ENCODE measurements at regions not wholly inside any gene's neighbourhood (a gene's known extent, or its start where the extent isn't known, plus 50 kb on each side); places are given as distances from the start of the nearest gene placed in this dataset.

DNA sequence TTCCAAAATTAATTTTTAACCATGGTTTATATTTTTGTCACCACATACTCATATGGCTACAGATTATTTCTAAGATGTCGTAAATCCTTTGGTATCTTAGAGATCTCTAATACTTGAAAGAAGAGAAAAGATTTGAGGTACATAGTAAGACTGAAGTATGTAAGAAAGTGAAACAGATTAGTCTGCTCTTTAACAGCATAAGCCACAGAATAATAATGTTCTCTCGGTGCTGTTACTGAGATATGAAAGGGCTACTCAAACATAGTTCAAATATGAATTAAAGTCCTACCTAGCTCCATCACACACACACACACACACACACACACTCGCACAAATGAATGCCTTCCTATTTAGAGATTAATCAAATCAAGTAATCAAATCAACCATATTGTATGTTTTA lies 274.1 kb upstream of the PCDH18 start:
- POLR2A ChIA-PET, result no interaction called here
- no peak overlapping the region for H3K9ac ChIP-seq (ENCODE audit: control insufficient read depth, insufficient read depth, low read length)
- CTCF ChIA-PET, result interaction anchor here (1.9 kb wide), 1 partner anchor 13 kb away, joined by 9 read pairs; no protein-coding TSS in a partner anchor
- H2AFZ ChIP-seq (ENCODE audit: control insufficient read depth, low read depth, low read length), result no peak overlapping the region
- no peak for ATAC-seq
- H3K4me3 ChIP-seq, result no peak overlapping the region
- no peak for DNase-seq (ENCODE audit: low read depth, low spot score)
- intact Hi-C loops (cut with micrococcal nuclease; ENCODE audit: unreplicated experiment) (no loop called here), in situ Hi-C loops (cut with MboI) (no loop called here)
- no peaks in the 10 kb centered on the region for H4K20me1 ChIP-seq (ENCODE audit: control insufficient read depth, insufficient read depth)
- H3K79me2 ChIP-seq (ENCODE audit: control insufficient read depth, insufficient read depth, low read length), result no peaks in the 10 kb centered on the region
- H3K4me1 ChIP-seq (ENCODE audit: control insufficient read depth, insufficient read depth, low read length), result no peaks in the 10 kb centered on the region
- H3K27me3 ChIP-seq (replicated peaks in 1 of 2; ENCODE audit: control insufficient read depth in 2 of 2, insufficient read depth in 2 of 2, low read length in 1 of 2), result no peaks in the 10 kb centered on the region
- H3K36me3 ChIP-seq (ENCODE audit: control insufficient read depth in 2 of 2, insufficient read depth in 2 of 2, low read length in 1 of 2), result no peaks in the 10 kb centered on the region
- BruUV-seq (replicated peaks), result no TSS peak
- SMC1A ChIA-PET (ENCODE audit: uncharacterized antibody, unreplicated experiment), result interaction anchor here (1.4 kb wide), 1 partner anchor 10 kb away, joined by 4 read pairs; no protein-coding TSS in a partner anchor
- no peak for FAIRE-seq
- H3K4me2 ChIP-seq (ENCODE audit: control insufficient read depth, insufficient read depth), result no peak overlapping the region
- WGBS (ENCODE audit: insufficient coverage, insufficient replicate concordance, low lambda C conversion rate, missing lambda C conversion rate), result 25% methylated on average over 3 of the region's 3 CpGs
- TF ChIP-seq NFXL1 (IDR thresholded peaks at IDR 0.05; ENCODE audit: borderline replicate concordance) (no peak), SIX5 (IDR thresholded peaks at IDR 0.05; ENCODE audit: low read depth, low read length, severe bottlenecking) (no peak), BMI1 (IDR thresholded peaks at IDR 0.05; ENCODE audit: borderline replicate concordance) (no peak), SMAD1 (IDR thresholded peaks at IDR 0.05; ENCODE audit: low read depth, partially characterized antibody) (no peak), SRF (IDR thresholded peaks at IDR 0.05; ENCODE audit: low read depth in 2 of 2, low read length in 2 of 2) (no peak), NRF1 (conservative IDR thresholded peaks at IDR 0.05; ENCODE audit: low read depth, low read length) (no peak), SUZ12 (IDR thresholded peaks at IDR 0.05; ENCODE audit: unreplicated experiment) (no peak)
- H3K27ac ChIP-seq (ENCODE audit: control insufficient read depth, insufficient read depth), result no peak overlapping the region
- H3K9me3 ChIP-seq (replicated peaks; ENCODE audit: control insufficient read depth, insufficient read depth, low read length), result no peaks in the 10 kb centered on the region
- RAD21 ChIA-PET (ENCODE audit: unreplicated experiment), result no interaction called here

DNA sequence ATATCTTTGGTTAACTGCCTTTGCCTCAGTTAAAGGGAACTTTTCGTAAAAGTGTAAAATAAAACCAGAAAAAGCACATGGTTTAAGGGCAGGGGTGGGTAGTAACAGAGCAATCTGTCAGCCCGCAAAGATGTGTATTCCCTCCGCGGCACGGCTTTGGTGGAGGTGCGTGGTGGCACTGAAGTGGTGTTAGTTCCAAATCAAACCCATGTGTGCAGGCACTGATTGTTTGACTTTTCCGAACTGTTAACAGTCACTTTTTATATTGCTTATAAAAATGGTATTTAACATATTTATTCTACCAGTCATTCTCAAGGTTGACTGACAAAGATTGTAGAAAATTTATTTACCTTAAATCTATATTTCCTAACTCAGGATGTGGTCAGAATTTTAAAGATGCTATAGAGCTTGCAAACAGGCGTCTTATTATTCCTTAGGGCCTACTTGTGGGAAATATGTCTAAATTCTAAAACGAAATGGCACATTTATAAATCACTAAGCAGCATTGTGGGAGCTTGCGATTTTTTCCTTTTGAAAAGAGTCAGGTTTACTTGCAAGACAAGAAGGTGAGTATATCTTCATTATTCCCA lies 272.7 kb upstream of the PCDH18 start:
- DNase-seq (ENCODE audit: low read depth, low spot score) (no peak), ATAC-seq (no peak), FAIRE-seq (no peak)
- ChIA-PET SMC1A (ENCODE audit: uncharacterized antibody, unreplicated experiment) (interaction anchor here (0.7 to 0.9 kb wide), 2 partner anchors 15 to 20 kb away, joined by 3 to 5 read pairs; no protein-coding TSS in a partner anchor), RAD21 (ENCODE audit: unreplicated experiment) (no interaction called here), POLR2A (no interaction called here), CTCF (interaction anchor here (1.9 kb wide), 1 partner anchor 15 kb away, joined by 9 read pairs; no protein-coding TSS in a partner anchor)
- WGBS (ENCODE audit: insufficient coverage, insufficient replicate concordance, low lambda C conversion rate, missing lambda C conversion rate), result 51% methylated on average over 10 of the region's 10 CpGs
- intact Hi-C loops (cut with micrococcal nuclease; ENCODE audit: unreplicated experiment) (no loop called here), in situ Hi-C loops (cut with MboI) (no loop called here)
- H3K27ac ChIP-seq (ENCODE audit: control insufficient read depth, insufficient read depth), result no peak overlapping the region
- no peaks in the 10 kb centered on the region for H3K9me3 ChIP-seq (replicated peaks; ENCODE audit: control insufficient read depth, insufficient read depth, low read length)
- no peak overlapping the region for H3K9ac ChIP-seq (ENCODE audit: control insufficient read depth, insufficient read depth, low read length)
- BruUV-seq (replicated peaks), result no TSS peak
- no peak overlapping the region for H3K4me3 ChIP-seq
- no peaks in the 10 kb centered on the region for H3K27me3 ChIP-seq (replicated peaks in 1 of 2; ENCODE audit: control insufficient read depth in 2 of 2, insufficient read depth in 2 of 2, low read length in 1 of 2)
- TF ChIP-seq DPF2 (IDR thresholded peaks at IDR 0.05) (no peak), ATF7 (IDR thresholded peaks at IDR 0.05; ENCODE audit: low read depth) (no peak), ZSCAN29 (IDR thresholded peaks at IDR 0.05) (no peak), IRF4 (IDR thresholded peaks at IDR 0.05; ENCODE audit: low read depth, low read length) (no peak)
- TF ChIP-seq, protein P1, sequence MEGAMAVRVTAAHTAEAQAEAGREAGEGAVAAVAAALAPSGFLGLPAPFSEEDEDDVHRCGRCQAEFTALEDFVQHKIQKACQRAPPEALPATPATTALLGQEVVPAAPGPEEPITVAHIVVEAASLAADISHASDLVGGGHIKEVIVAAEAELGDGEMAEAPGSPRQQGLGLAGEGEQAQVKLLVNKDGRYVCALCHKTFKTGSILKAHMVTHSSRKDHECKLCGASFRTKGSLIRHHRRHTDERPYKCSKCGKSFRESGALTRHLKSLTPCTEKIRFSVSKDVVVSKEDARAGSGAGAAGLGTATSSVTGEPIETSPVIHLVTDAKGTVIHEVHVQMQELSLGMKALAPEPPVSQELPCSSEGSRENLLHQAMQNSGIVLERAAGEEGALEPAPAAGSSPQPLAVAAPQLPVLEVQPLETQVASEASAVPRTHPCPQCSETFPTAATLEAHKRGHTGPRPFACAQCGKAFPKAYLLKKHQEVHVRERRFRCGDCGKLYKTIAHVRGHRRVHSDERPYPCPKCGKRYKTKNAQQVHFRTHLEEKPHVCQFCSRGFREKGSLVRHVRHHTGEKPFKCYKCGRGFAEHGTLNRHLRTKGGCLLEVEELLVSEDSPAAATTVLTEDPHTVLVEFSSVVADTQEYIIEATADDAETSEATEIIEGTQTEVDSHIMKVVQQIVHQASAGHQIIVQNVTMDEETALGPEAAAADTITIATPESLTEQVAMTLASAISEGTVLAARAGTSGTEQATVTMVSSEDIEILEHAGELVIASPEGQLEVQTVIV (IDR thresholded peaks at IDR 0.05; ENCODE audit: borderline replicate concordance, partially characterized antibody), result no peak
- no peak overlapping the region for H3K4me2 ChIP-seq (ENCODE audit: control insufficient read depth, insufficient read depth)
- H2AFZ ChIP-seq (ENCODE audit: control insufficient read depth, low read depth, low read length), result no peak overlapping the region
- H4K20me1 ChIP-seq (ENCODE audit: control insufficient read depth, insufficient read depth), result no peaks in the 10 kb centered on the region
- H3K36me3 ChIP-seq (ENCODE audit: control insufficient read depth in 2 of 2, insufficient read depth in 2 of 2, low read length in 1 of 2), result no peaks in the 10 kb centered on the region
- H3K4me1 ChIP-seq (ENCODE audit: control insufficient read depth, insufficient read depth, low read length), result no peaks in the 10 kb centered on the region
- no peaks in the 10 kb centered on the region for H3K79me2 ChIP-seq (ENCODE audit: control insufficient read depth, insufficient read depth, low read length)

Data from GM12878 (cell line).